GM12878 (cell line): ENCODE measurements at regions not wholly inside any gene's neighbourhood (a gene's known extent, or its start where the extent isn't known, plus 50 kb on each side); places are given as distances from the start of the nearest gene placed in this dataset.

Experiments
- ATAC-seq: fragments of 200-7000 bp; cut with Tn5 transposase; 3 replicates; pipeline ENCODE4 v1.9.1; 2020; ENCODE audit warnings: mild to moderate bottlenecking, moderate library complexity
- BruUV-seq: library from RNA; stranded (reverse); fragments of 400-500 nt; replicated peaks from 2 replicates; lab custom pipeline; 2021; lab: Mats Ljungman, UMichigan
- CTCF ChIA-PET: fragments of 300-600 bp; sonication (Branson Sonifier 250); formaldehyde crosslinking; extraction: SDS; loops from one replicate; lab custom pipeline; 2021; ENCODE audit warnings: inconsistent platforms; lab: Yijun Ruan, JAX
- POLR2A ChIA-PET: fragments of 350-600 bp; formaldehyde crosslinking; extraction: SDS; loops from one replicate; lab custom pipeline; 2021; ENCODE audit warnings: inconsistent platforms; lab: Charles Lee
- RAD21 ChIA-PET: fragments of 300-600 bp; sonication (Branson Sonifier 250); formaldehyde crosslinking; loops from one replicate; lab custom pipeline; 2023; ENCODE audit warnings: antibody characterized with exemption; ENCODE audit not compliant: unreplicated experiment; lab: Charles Lee
- SMC1A ChIA-PET: fragments of 300-600 bp; sonication (Branson Sonifier 250); formaldehyde crosslinking; loops from one replicate; lab custom pipeline; 2023; ENCODE audit not compliant: unreplicated experiment, uncharacterized antibody; lab: Charles Lee
- DNase-seq: peaks from one replicate; pipeline ENCODE4 v3.0.0-alpha.2; 2011; ENCODE audit warnings: low read depth, low spot score
- FAIRE-seq: peaks from 3 replicates; lab custom pipeline; 2011; peaks lifted over from hg19 to GRCh38; lab: Jason Lieb, UNC
- H2AFZ ChIP-seq: 2 replicates; pipeline ENCODE4 v1.6.0; 2011; ENCODE audit warnings: low read depth, low read length, control low read depth; ENCODE audit not compliant: control insufficient read depth
- H3K27ac ChIP-seq: 2 replicates; pipeline ENCODE4 v1.5.1; 2011; ENCODE audit warnings: control low read depth; ENCODE audit not compliant: control insufficient read depth, insufficient read depth
- H3K27me3 ChIP-seq, 2 experiments: replicated peaks in 1 of 2; 2 replicates each; pipeline versions ENCODE4 v1.6.0 to v1.6.1; 2011; ENCODE audit warnings: low read length in 1 of 2; ENCODE audit not compliant: control insufficient read depth in 2 of 2, insufficient read depth in 2 of 2
- H3K36me3 ChIP-seq, 2 experiments: 2 replicates each; pipeline ENCODE4 v1.5.1; 2011; ENCODE audit warnings: low read length in 1 of 2; ENCODE audit not compliant: control insufficient read depth in 2 of 2, insufficient read depth in 2 of 2
- H3K4me1 ChIP-seq: 2 replicates; pipeline ENCODE4 v1.6.1; 2011; ENCODE audit warnings: mild to moderate bottlenecking, low read length, moderate library complexity, mixed read lengths; ENCODE audit not compliant: control insufficient read depth, insufficient read depth
- H3K4me2 ChIP-seq: 2 replicates; pipeline ENCODE4 v1.6.0; 2011; ENCODE audit warnings: control low read depth; ENCODE audit not compliant: control insufficient read depth, insufficient read depth
- H3K4me3 ChIP-seq: fragments of 200-600 bp; sonication (generic); 2 replicates; pipeline ENCODE4 v1.5.1; 2016
- H3K79me2 ChIP-seq: 2 replicates; pipeline ENCODE4 v1.6.0; 2011; ENCODE audit warnings: low read length; ENCODE audit not compliant: control insufficient read depth, insufficient read depth
- H3K9ac ChIP-seq: 2 replicates; pipeline ENCODE4 v1.8.0; 2011; ENCODE audit warnings: low read length, control low read depth, mixed read lengths; ENCODE audit not compliant: control insufficient read depth, insufficient read depth
- H3K9me3 ChIP-seq: replicated peaks from 3 replicates; pipeline ENCODE4 v1.5.1; 2011; ENCODE audit warnings: mild to moderate bottlenecking, low read length; ENCODE audit not compliant: control insufficient read depth, insufficient read depth
- H4K20me1 ChIP-seq: 2 replicates; pipeline ENCODE4 v1.6.0; 2011; ENCODE audit not compliant: control insufficient read depth, insufficient read depth
- E4F1 ChIP-seq: fragments of 450-650 bp; IDR thresholded peaks from 2 replicates; pipeline ENCODE4 v1.6.1; 2018; ENCODE audit warnings: borderline replicate concordance, mild to moderate bottlenecking; ENCODE audit not compliant: partially characterized antibody
- IRF3 ChIP-seq: fragments of 450-650 bp; IDR thresholded peaks from 2 replicates; pipeline ENCODE4 v1.6.1; 2014; ENCODE audit warnings: mild to moderate bottlenecking
- MEF2A ChIP-seq: IDR thresholded peaks from 2 replicates; pipeline ENCODE4 v1.6.1; 2011; ENCODE audit warnings: low read depth, mild to moderate bottlenecking, low read length, moderate library complexity; ENCODE audit not compliant: insufficient read depth
- MTA2 ChIP-seq: fragments of 450-650 bp; IDR thresholded peaks from 2 replicates; pipeline ENCODE4 v1.6.1; 2016; ENCODE audit warnings: low read depth, mild to moderate bottlenecking, moderate library complexity
- POLR2AphosphoS2 ChIP-seq: IDR thresholded peaks from 2 replicates; pipeline ENCODE4 v1.6.1; 2011; ENCODE audit warnings: low read depth, mild to moderate bottlenecking, low read length, improper control_type of control experiment, moderate library complexity
- SREBF2 ChIP-seq: IDR thresholded peaks from 2 replicates; pipeline ENCODE4 v1.6.1; 2012; ENCODE audit warnings: mild to moderate bottlenecking, low read length
- WGBS: methylation state at CpG from one replicate; pipeline ENCODE4 v1.1.6; 2016; ENCODE audit warnings: low lambda C conversion rate; ENCODE audit not compliant: insufficient replicate concordance, insufficient coverage; ENCODE audit errors: missing lambda C conversion rate; 5-methylcytosine and 5-hydroxymethylcytosine counted together
- in situ Hi-C: fragments of 300-500 bp; cut with MboI; formaldehyde crosslinking; loops from 9 replicates; pipeline ENCODE4 v1.14.3; 2018; ENCODE audit warnings: mixed read lengths
- intact Hi-C: fragments of 100-400 bp; cut with micrococcal nuclease; formaldehyde crosslinking; loops from one replicate; pipeline ENCODE4 v1.14.2; 2022; ENCODE audit not compliant: unreplicated experiment

- ATAC-seq (no peak), FAIRE-seq (no peak), DNase-seq (no peak)
- Histone ChIP-seq H4K20me1 (no peaks in the 10 kb centered on the region), H3K27ac (no peak overlapping the region), H3K36me3 (no peaks in the 10 kb centered on the region), H3K4me2 (no peak overlapping the region), H3K4me1 (no peaks in the 10 kb centered on the region), H2AFZ (no peak overlapping the region), H3K79me2 (no peaks in the 10 kb centered on the region), H3K9ac (no peak overlapping the region), H3K27me3 (no peaks in the 10 kb centered on the region), H3K9me3 (no peaks in the 10 kb centered on the region), H3K4me3 (no peak overlapping the region)
- ChIA-PET CTCF (no interaction called here), RAD21 (no interaction called here), POLR2A (no interaction called here), SMC1A (interaction anchor here (1.3 kb wide), 1 partner anchor 51 kb away, joined by 3 read pairs; no protein-coding TSS in a partner anchor)
- intact Hi-C loops: no loop called here
- in situ Hi-C loops: no loop called here
- TF ChIP-seq MEF2A: no peak
- no peak for TF ChIP-seq SREBF2
- 51% methylated on average over 5 of the region's 5 CpGs for WGBS
- no TSS peak for BruUV-seq
Observed at GRCh38 chr6:23089981-23090380, 520.6 kb downstream of the HDGFL1 start.

- RAD21 ChIA-PET: no interaction called here
- no peaks in the 10 kb centered on the region for H3K27me3 ChIP-seq
- H3K4me3 ChIP-seq: no peak overlapping the region
- no peaks in the 10 kb centered on the region for H3K79me2 ChIP-seq
- DNase-seq: no peak
- no peak for TF ChIP-seq POLR2AphosphoS2
- TF ChIP-seq MTA2: no peak
- no peak for TF ChIP-seq MEF2A
- no peak for TF ChIP-seq E4F1
- no peak for TF ChIP-seq IRF3
- POLR2A ChIA-PET: no interaction called here
- H3K4me1 ChIP-seq: no peaks in the 10 kb centered on the region
- CTCF ChIA-PET: no interaction called here
- H4K20me1 ChIP-seq: no peaks in the 10 kb centered on the region
- 26% methylated on average over 3 of the region's 3 CpGs for WGBS
- H3K9ac ChIP-seq: no peak overlapping the region
- H2AFZ ChIP-seq: no peak overlapping the region
- no TSS peak for BruUV-seq
- no peaks in the 10 kb centered on the region for H3K36me3 ChIP-seq
- ATAC-seq: no peak
- in situ Hi-C loops: no loop called here
- SMC1A ChIA-PET: interaction anchor here (0.6 kb wide), 1 partner anchor 25 kb away, joined by 3 read pairs; no protein-coding TSS in a partner anchor
- no peak overlapping the region for H3K27ac ChIP-seq
- FAIRE-seq: no peak
- intact Hi-C loops: no loop called here
- H3K4me2 ChIP-seq: no peak overlapping the region
- no peaks in the 10 kb centered on the region for H3K9me3 ChIP-seq
Observed at GRCh38 chr6:23091795-23092194, 522.4 kb downstream of the HDGFL1 start.
